HEK293T (cell line): ENCODE measurements at regions not wholly inside any gene's neighbourhood (a gene's known extent, or its start where the extent isn't known, plus 50 kb on each side); places are given as distances from the start of the nearest gene placed in this dataset.
A peak's percentile ranks its signal among the peaks of the same experiment; 100 is the strongest.

Experiments
- BHLHE40 ChIP-seq: fragments of 450-650 bp; IDR thresholded peaks from 2 replicates; pipeline ENCODE4 v1.6.1; 2016; ENCODE audit warnings: mild to moderate bottlenecking, moderate library complexity, borderline replicate concordance
- CTBP1 ChIP-seq: fragments of 450-650 bp; IDR thresholded peaks from 2 replicates; pipeline ENCODE4 v1.6.1; 2016; ENCODE audit warnings: borderline replicate concordance
- FOXA1 ChIP-seq: fragments of 450-650 bp; IDR thresholded peaks from 2 replicates; pipeline ENCODE4 v1.6.1; 2016; ENCODE audit warnings: mild to moderate bottlenecking
- FOXK2 ChIP-seq: fragments of 450-650 bp; IDR thresholded peaks from 2 replicates; pipeline ENCODE4 v1.6.1; 2016; ENCODE audit warnings: mild to moderate bottlenecking
- FOXM1 ChIP-seq: fragments of 450-650 bp; IDR thresholded peaks from 2 replicates; pipeline ENCODE4 v1.6.1; 2017; ENCODE audit warnings: mild to moderate bottlenecking, borderline replicate concordance
- HDGF ChIP-seq: fragments of 450-650 bp; IDR thresholded peaks from 2 replicates; pipeline ENCODE4 v1.6.1; 2017; ENCODE audit warnings: antibody characterized with exemption, borderline replicate concordance
- L3MBTL2 ChIP-seq: fragments of 450-650 bp; conservative IDR thresholded peaks from 2 replicates; pipeline ENCODE4 v1.6.1; 2016; ENCODE audit warnings: mild to moderate bottlenecking
- NFRKB ChIP-seq: fragments of 450-650 bp; IDR thresholded peaks from 2 replicates; pipeline ENCODE4 v1.6.1; 2016; ENCODE audit warnings: mild to moderate bottlenecking, moderate library complexity
- SP1 ChIP-seq: fragments of 450-650 bp; IDR thresholded peaks from 2 replicates; pipeline ENCODE4 v1.6.1; 2017
- SUZ12 ChIP-seq: fragments of 450-650 bp; IDR thresholded peaks from 2 replicates; pipeline ENCODE4 v1.6.1; 2016; ENCODE audit warnings: mild to moderate bottlenecking
- TARDBP ChIP-seq: fragments of 450-650 bp; IDR thresholded peaks from 2 replicates; pipeline ENCODE4 v1.6.1; 2016
- ZNF384 ChIP-seq: fragments of 450-650 bp; IDR thresholded peaks from 2 replicates; pipeline ENCODE4 v1.6.1; 2016
- TF ChIP-seq, protein P1 (sequence below): fragments of 450-650 bp; IDR thresholded peaks from 2 replicates; pipeline ENCODE4 v1.6.1; 2016

DNA sequence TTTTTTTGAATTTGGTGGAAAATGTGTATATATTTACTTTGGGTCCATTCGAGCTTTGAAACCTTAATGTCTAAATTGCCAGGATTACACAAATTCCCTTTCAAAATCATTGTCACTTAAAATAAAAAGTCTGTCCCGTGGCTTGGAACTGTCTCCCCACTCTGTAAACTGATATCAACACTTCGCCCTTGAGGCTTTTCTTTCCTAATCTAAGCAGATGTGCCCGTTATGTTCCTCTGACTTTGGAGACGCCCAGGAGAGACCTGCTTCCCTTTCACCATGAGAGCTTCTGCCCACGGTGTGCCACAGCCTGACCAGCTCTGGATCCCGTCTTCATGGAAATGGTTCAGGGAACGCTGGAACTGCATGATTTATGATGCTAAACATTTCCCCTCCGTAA is 151.3 kb downstream of the C16orf95 start:
- no peak for TF ChIP-seq FOXM1
- TF ChIP-seq SUZ12, result no peak
- TF ChIP-seq BHLHE40, result no peak
- TF ChIP-seq HDGF, result no peak
- TF ChIP-seq ZNF384, result no peak
- no peak for TF ChIP-seq FOXA1
- TF ChIP-seq, protein P1, sequence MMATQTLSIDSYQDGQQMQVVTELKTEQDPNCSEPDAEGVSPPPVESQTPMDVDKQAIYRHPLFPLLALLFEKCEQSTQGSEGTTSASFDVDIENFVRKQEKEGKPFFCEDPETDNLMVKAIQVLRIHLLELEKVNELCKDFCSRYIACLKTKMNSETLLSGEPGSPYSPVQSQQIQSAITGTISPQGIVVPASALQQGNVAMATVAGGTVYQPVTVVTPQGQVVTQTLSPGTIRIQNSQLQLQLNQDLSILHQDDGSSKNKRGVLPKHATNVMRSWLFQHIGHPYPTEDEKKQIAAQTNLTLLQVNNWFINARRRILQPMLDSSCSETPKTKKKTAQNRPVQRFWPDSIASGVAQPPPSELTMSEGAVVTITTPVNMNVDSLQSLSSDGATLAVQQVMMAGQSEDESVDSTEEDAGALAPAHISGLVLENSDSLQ, result 0 out of 2 replicates have a peak, but pooled peaks have one; percentile 8
- no peak for TF ChIP-seq L3MBTL2
- TF ChIP-seq SP1, result no peak
- no peak for TF ChIP-seq FOXK2
- no peak for TF ChIP-seq TARDBP
- TF ChIP-seq CTBP1, result no peak
- TF ChIP-seq NFRKB, result no peak
